Left ventricle myocardium superior (tissue), 1 donor: ENCODE measurements at regions not wholly inside any gene's neighbourhood (a gene's known extent, or its start where the extent isn't known, plus 50 kb on each side); places are given as distances from the start of the nearest gene placed in this dataset.
"Not testable (repeated sequence)": the region's sequence is repeated elsewhere in the genome, so short reads cannot be mapped to it uniquely, and the experiment has no call there.

ENCODE experiments used
- ATAC-seq: fragments of 200-7000 bp; cut with Tn5 transposase; one replicate; pipeline ENCODE4 v1.9.1; 2020; ENCODE audit warnings: mild to moderate bottlenecking, moderate library complexity
- DNase-seq: peaks from one replicate; pipeline ENCODE4 v3.0.0-alpha.2; 2020
- intact Hi-C: fragments of 100-400 bp; cut with micrococcal nuclease; formaldehyde crosslinking; loops from one replicate; pipeline ENCODE4 v1.11.0; 2022
- donor health status: DM: no; HTN: yes; CAD: no; lungs with severe emphysema.

GRCh38 chrX:34716302-34716701 is 59.2 kb upstream of the TMEM47 start:
- no peak for DNase-seq
- intact Hi-C loops: no loop called here
- ATAC-seq: no peak

- intact Hi-C loops: no loop called here
- DNase-seq: no peak
- no peak for ATAC-seq
Measured at GRCh38 chrX:34734383-34734782, 77.3 kb upstream of the TMEM47 start.

- intact Hi-C loops: no loop called here
- no peak for DNase-seq
- ATAC-seq: no peak
Measured at GRCh38 chrX:34744521-34744920, 87.4 kb upstream of the TMEM47 start.

- no peak for ATAC-seq
- no peak for DNase-seq
- intact Hi-C loops: no loop called here
Measured at GRCh38 chrX:34749896-34750295, 92.8 kb upstream of the TMEM47 start.

- intact Hi-C loops: no loop called here
- no peak for DNase-seq
- no peak for ATAC-seq
Measured at GRCh38 chrX:34764852-34765361, 107.8 kb upstream of the TMEM47 start.

GRCh38 chrX:34768290-34768689 is 111.2 kb upstream of the TMEM47 start:
- intact Hi-C loops: no loop called here
- DNase-seq (no peak), ATAC-seq (no peak)

- intact Hi-C loops: no loop called here
- DNase-seq: no peak
- no peak for ATAC-seq
Measured at GRCh38 chrX:34770511-34770910, 113.4 kb upstream of the TMEM47 start.

- intact Hi-C loops: no loop called here
- ATAC-seq (no peak), DNase-seq (no peak)
Measured at GRCh38 chrX:34778916-34779315, 121.8 kb upstream of the TMEM47 start.

GRCh38 chrX:34790026-34790425 is 132.9 kb upstream of the TMEM47 start:
- no peak for DNase-seq
- no peak for ATAC-seq
- intact Hi-C loops: no loop called here

- no peak for DNase-seq
- intact Hi-C loops: no loop called here
- no peak for ATAC-seq
Measured at GRCh38 chrX:34805951-34806350, 136.6 kb upstream of the FAM47B start.

- ATAC-seq (no peak), DNase-seq (no peak)
- intact Hi-C loops: no loop called here
Measured at GRCh38 chrX:34809096-34809495, 133.5 kb upstream of the FAM47B start.

- intact Hi-C loops: no loop called here
- no peak for DNase-seq
- ATAC-seq: no peak
Measured at GRCh38 chrX:34810364-34810763, 132.2 kb upstream of the FAM47B start.

GRCh38 chrX:34810916-34811315 is 131.7 kb upstream of the FAM47B start:
- ATAC-seq: no peak

GRCh38 chrX:34813618-34814017 is 129.0 kb upstream of the FAM47B start:
- intact Hi-C loops: no loop called here
- DNase-seq (no peak), ATAC-seq (no peak)

More at GRCh38 chrX:34810916-34811315, 131.7 kb upstream of the FAM47B start:
- intact Hi-C loops: no loop called here
- no peak for DNase-seq

- intact Hi-C loops: no loop called here
- DNase-seq (no peak), ATAC-seq (no peak)
Measured at GRCh38 chrX:34826964-34827363, 115.6 kb upstream of the FAM47B start.

GRCh38 chrX:34839451-34839850 is 103.1 kb upstream of the FAM47B start:
- intact Hi-C loops: no loop called here
- no peak for ATAC-seq
- DNase-seq: no peak

GRCh38 chrX:34841205-34841604 is 101.4 kb upstream of the FAM47B start:
- DNase-seq, ATAC-seq, intact Hi-C loops: not testable (repeated sequence)

- intact Hi-C loops: no loop called here
- DNase-seq: no peak
- ATAC-seq: no peak
Measured at GRCh38 chrX:34848281-34848680, 94.3 kb upstream of the FAM47B start.

GRCh38 chrX:34849371-34849770 is 93.2 kb upstream of the FAM47B start:
- DNase-seq (no peak), ATAC-seq (no peak)

GRCh38 chrX:34859191-34859590 is 83.4 kb upstream of the FAM47B start:
- intact Hi-C loops: no loop called here
- no peak for DNase-seq
- no peak for ATAC-seq

More at GRCh38 chrX:34849371-34849770, 93.2 kb upstream of the FAM47B start:
- intact Hi-C loops: no loop called here

- DNase-seq (no peak), ATAC-seq (no peak)
- intact Hi-C loops: no loop called here
Measured at GRCh38 chrX:34863906-34864305, 78.7 kb upstream of the FAM47B start.

GRCh38 chrX:34866646-34867045 is 76.0 kb upstream of the FAM47B start:
- ATAC-seq: no peak
- intact Hi-C loops: no loop called here
- no peak for DNase-seq
